Fibroblast of peridontal ligament (primary cell): ENCODE measurements at regions not wholly inside any gene's neighbourhood (a gene's known extent, or its start where the extent isn't known, plus 50 kb on each side); places are given as distances from the start of the nearest gene placed in this dataset.
"Not testable (repeated sequence)": the region's sequence is repeated elsewhere in the genome, so short reads cannot be mapped to it uniquely, and the experiment has no call there.

Experiments used
- DNase-seq: peaks from one replicate; pipeline ENCODE4 v3.0.0-alpha.2; 2010; ENCODE audit errors: extremely low read depth

DNA sequence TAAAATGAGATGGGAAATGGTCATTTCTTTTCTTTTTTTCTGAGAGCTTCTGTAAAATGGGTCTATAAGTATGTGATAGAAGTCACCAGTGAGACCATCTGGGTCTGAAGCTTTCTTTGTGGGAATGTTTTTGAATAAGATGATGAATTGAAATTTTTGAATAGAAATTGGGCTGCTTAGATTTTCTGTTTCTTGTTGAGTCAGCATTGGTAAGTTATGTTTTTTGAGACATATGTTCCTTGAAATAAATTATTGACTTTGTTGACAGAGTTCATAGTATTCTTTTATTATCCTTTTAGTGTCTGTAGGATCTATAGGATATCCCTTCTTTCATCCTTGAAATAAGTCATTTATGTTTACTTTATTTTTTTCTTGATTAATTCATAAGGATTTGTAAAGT, 208.1 kb downstream of the OPA1 start:
- no peak for DNase-seq

DNA sequence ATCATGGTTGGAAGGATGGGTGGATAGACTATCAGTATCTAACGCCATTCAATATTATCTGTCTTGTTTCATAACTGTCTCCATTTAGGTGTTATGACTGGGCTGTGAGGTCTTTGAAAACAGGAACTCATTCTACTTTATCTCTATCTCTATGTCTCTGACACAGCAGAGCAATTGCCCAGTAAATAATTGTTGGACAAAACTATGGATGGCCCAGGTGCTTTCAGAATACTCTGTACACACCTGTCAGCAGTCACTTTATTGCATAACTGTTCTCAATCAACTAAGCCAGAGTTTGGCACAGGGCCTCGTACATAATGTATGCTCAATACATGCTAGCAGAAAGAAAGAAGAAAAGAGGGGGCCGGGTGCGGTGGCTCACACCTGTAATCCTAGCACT, 210.3 kb downstream of the OPA1 start:
- no peak for DNase-seq

DNA sequence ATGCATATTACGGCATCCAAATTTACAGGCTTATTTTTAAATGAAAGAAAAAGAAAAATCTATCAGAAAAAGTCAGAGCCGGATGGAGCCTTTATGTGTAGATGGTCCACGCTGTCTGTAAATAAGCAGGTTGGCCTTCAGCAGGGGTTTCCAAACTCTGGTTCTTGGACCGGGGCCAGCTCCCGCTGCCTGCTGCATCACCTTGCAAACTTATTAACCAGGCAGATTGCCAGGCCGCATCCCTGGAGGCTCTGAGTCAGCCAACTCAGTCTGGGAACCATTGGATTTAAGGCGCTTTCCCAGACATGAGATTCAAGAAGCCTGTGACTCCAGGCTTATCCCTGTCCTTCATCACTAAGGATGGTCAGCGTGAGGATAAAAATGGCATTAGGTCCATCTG, 212.4 kb downstream of the OPA1 start:
- DNase-seq = no peak

DNA sequence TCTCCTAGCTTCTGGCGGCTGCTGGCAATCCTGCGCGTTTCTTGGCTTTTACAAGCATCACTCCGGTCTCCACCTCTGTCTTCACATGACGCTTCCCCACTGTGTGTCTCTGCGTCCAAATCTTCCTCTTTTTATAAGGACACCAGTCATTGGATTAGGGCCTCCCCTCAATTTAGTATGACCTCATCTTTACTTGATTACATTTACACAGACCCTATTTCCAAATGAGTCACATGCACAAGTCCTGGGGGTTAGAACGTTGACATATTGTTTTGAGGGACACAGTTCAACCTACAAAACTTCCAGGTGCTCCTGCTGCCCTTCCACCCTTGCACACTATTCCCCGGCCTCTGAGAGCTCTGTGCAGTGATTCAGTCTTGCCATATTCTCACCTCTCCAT, 215.3 kb downstream of the OPA1 start:
- no peak for DNase-seq

DNA sequence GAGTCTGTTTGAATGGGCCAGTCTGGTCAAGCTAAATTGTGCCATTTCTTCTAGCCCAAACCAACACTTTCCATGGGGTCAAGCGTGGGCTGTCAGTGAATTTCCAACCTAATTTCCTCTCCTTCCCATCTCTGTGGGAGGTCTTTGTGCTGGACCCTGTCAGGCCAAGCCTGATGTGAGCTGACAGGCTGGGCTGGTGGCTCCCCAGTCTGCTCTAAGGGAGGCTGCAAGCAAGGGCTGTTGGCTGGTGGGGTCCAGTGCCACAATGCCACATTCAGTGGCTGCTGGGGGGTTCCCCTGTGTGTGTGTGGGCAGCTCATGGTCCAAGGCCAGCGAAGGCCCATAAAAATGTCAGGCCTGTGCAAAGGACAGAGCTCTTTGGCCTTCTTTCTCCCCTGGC, 216.1 kb downstream of the OPA1 start:
- no peak for DNase-seq

DNA sequence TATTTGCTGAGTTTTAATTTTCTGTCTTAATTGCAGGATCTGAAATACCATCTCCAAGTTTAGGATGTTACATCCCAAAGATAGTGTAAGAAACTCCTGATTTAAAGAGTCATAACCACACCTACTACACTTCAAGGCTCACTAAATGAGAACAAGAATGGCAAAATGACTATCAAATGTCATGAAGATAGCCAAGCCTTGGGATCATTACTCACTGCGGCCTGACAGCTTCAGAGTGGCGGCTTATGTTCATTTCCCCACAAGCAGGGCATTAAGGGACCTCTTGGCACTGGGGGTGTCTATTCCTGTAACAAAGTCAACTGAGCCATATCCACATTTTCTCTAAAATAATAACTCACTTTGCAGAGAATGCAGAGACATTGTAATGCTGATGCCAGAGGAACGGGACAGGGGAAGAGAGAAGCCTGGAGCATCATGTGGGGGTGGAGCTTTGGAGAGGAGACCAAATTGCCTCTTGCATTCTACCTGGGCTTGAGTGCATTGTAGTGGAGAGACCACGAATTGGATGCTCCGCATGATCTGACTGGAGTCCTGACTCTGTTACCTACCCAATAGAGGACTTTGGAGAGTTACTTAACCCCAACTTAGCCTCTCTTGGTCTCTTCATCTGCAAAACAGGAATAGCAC, 219.2 kb downstream of the OPA1 start:
- no peak for DNase-seq

DNA sequence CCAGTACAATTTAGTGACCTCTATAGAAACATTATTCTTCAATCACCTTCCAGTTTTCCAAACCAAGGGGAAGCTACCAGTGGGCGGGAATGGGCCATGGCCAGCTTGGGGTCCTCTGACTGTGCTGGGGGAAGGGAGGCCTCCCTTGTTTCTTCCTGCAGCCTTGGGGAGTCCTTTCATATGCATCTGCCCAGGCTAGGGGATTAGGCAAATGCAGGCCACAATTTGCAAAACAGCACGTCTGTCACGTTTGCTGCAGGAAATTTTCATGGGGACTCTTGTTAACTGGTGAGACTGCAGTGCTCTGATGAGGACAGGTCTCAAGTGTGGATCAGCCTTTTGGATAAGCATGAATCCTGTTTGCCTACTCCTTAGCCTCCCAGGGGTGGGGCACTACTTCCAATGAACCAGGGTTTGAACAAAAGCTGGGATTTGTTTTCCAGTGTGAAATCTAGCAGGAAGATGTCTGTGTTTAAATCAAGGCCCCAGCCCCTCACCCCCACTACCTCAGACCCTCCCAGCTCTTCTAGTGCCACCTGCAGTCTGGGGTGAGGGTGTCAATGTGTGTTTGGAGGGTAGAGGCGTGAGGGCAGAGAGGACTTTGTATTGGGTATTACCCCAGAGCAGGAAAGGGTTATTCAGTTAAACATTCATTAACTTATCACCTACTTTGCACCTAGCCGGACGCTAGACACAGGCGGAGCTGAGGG, 219.9 kb downstream of the OPA1 start:
- no peak for DNase-seq

DNA sequence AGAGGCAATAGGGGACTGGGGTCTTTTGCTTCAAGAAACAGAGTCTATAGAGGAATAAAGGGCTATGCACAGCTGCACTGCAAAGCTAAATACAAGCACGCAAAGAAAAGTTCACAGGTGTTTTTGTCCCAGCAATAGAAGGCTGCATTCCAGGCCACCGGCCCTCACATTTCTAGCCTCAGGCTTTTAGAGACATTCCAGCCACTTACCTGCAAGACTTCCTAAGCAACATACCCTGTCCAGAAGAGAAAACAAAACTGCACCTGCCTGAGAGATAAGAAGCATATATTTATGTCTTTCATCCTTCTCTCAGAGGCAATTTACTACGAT, 220.5 kb downstream of the OPA1 start:
- no peak for DNase-seq

DNA sequence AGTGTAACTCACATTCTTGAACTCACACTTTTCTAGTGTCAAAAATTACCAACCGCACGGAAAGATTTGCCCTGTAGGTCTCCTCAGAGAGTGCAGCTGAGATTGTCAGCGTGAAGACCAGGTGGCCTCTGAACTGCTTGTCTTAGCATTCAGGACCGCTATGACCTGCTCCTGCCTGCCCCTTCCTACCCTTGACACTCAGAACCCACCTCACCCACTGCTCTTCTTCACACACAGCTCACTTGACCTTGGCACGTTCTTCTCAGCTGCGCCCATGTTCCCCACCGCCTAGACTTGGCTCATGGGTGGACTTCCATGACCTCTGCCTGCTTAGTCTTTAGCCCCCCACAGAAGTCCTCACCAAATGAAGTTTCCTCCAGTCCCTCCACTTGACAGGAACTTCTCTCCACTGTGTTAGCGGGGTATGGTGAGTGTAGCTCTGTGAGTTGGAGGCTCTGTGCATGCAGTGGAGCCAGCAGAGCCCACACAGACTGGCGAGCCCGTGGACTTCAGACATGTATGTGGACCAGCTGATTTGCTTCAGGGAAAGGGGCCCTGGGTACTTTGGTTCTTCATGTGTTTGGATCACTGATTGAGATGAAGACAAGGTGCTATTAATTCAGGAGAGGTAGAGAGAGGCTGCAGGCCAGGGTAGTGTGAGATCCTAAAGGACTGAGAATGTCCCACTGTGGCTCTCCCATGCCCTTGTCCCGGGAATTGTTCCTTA, 221.3 kb downstream of the OPA1 start:
- DNase-seq = no peak

DNA sequence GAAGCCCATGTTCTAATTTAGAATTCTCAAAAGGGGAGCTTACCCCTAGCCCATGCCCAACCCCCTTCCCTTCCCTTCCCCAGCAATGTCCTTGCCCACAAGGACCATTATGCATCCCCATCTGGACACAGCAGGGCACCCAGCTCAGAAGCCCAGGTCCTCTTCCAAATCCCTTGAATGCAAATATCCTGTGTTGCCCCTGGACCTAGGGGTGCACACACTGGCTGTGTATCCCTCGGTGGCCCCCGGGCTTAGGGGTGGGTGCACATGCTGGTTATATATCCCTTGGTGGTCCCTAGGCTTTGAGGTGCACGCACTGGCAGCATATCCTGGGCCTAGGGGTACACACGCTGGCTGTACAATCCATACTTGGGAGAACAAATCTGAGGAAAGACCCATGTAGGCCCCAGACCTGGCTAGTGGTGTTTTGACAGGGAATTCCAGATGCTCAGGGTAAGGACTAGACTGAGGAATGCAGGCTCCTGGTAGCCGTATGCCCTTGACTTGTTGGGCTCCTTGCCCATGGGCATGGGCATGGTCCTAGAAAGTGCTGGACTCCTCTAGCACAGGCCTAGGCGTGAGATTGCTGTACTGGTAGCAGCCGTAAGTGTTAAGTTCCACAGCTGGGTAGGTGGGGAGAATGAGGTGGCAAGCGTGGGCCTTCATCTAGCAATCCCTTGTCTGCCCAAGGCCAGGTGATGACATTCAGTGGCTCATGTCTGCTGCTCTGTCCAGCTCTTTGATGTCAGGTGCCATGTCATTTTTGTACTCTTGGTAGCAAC, 222.4 kb downstream of the OPA1 start:
- DNase-seq = no peak

DNA sequence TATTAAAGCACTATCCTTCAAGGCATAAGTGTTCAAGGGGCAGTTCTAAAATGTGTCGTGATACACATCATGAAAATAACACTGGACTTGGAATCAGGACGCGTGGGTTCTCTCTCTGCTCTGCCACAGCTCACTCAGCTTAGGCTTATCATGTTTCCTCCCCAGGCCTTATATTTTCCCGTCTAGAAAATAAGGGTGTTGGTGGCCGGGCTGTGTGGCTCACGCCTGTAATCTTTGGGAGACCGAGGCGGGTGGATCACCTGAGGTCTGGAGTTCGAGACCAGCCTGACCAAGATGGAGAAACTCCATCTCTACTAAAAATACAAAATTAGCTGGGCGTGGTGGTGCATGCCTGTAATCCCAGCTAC, 223.0 kb downstream of the OPA1 start:
- DNase-seq = no peak

DNA sequence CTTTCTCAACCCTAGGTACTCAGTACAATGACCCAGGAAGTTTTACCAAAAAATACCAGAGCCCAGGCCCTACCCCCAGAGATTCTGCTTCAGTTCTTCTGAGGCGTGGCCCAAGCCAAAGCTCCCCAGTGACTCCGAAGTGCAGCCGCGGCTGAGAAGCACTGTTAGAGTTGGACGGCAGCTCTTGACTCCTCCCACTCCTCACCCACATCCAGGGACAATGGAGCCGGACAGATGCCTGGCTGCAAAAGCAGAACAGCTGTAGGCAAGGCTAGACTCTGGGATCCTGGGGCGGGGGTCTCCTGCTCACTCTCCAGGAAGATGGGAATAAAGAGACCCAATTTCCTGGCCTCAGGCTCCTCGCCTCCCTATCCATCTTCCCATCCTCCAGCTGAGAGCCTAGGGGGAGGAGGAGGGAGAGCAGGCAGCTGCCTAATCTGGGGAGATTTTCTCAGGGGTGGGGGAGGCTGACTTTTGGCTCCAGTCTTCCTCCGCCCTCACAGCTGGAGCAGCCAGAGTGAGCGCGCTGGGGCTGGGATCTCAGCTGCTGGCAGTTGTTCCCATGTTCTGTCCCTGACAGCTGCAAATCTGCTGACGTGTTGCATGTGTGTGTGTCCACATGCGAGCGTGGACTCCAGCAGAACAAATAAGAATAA, 223.8 kb downstream of the OPA1 start:
- no peak for DNase-seq

DNA sequence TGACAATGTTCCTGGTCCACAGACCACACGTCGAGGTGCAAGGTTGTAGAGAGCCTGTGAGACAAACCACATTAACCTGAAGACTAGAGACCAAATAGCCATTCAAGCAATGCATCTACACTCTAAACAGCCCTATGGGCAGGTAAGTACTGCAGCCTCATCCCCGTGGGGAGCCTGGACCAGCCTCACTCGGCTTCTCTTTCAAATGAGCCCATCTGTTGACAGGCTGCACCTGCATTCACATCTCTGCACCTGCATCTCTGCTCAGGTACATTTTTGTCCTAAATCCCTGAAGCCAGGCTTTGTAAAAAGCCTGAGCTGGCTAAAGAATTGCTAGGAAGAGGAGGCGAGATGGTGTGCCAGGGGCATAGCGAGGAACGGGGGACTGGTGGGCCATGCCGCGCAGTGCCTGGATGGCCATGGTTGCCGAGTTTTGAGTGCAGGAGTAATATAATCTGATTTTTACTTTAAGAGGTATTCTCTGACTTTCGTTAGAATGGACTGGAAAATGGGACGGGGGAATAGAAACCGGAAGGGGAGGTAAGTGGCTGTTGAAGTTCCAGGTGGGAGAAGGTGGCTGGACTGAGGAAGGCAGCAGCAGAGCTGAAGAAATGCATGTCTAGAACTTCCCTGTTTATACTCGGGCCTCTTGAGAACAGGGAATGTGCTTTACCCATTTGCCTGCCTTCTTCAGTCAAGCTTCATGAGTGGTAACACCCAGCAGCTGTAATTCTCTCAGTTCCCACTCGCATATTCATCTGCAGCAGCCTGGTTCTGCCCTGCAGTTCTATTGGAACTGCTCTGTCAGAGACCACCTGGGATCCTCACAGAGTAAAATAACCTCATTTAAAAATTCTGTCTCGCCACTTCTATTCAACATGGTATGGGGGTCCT, 226.4 kb downstream of the OPA1 start:
- no peak for DNase-seq

DNA sequence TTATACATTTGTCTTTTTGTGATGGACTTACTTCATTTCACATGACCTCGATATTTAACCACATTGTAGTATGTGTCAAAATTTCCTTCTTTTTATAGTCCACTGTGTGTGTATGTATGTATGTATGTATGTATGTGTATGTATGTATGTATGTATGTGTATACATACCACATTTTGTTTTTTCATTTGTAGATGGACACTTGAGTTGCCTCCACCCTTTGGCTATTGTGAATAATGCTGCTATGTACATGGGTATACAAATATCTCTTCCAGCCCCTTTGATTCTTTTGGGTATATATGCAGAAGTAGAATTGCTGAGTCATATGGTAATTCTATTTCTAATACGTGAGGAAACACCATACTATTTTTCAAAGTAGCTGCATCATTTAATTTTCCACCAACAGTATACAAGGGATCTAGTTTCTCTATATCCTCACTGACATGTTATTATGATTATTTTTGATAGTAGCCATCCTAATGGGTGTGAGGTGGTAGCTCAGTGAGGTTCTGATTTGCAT, 228.2 kb downstream of the OPA1 start:
- DNase-seq = no peak

DNA sequence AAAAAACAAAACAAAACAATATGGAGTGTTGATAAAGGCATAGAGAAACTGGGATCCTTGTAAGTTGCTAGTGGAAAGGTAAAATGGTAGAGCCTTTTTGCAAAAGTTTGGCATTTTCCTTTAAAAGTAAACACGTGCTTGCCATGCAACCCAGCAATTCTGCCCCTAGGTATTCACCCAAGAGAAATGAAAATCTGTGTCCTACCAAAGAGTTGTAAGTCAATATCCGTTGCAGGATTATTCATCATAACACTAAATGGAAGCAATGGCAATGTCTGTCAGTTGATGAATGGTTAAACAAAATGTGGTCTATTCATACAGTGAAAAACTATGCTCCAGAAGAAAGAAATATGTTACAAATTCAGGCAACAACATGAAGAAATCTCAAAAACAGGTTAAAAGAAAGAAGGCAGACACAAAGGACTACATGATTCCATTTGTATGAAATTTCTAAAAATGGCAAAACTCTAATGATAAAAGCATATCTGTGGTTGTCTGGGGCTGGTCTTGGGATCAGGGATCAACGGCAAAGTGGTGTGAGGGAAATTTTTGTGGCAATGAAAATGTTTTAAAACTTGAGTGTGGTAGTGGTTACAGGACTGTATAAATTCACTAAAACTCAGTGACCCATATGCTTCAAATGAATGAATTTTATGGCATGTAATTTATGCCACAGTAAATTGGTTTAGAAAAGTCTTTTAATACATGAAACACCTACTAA, 229.6 kb downstream of the OPA1 start:
- no peak for DNase-seq

DNA sequence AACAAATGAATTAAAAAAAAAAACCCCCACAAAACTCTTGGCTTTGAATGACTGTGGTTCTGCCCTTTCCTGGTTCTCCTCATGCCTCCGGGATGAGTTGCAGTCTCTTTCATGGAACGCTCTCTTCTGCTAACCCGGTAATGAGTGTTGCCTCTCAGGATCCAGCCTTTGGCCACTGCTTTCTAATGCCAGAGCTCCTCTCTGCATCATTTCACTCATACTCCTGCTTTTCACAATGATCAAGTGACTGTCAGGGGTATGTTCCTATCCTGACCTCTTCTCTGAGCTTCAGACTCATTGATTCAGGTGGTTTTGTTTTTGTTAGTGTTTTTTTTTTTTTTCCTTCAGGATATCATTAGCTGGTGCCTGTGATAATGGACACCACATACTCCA, 230.2 kb downstream of the OPA1 start:
- DNase-seq = not testable (repeated sequence)

DNA sequence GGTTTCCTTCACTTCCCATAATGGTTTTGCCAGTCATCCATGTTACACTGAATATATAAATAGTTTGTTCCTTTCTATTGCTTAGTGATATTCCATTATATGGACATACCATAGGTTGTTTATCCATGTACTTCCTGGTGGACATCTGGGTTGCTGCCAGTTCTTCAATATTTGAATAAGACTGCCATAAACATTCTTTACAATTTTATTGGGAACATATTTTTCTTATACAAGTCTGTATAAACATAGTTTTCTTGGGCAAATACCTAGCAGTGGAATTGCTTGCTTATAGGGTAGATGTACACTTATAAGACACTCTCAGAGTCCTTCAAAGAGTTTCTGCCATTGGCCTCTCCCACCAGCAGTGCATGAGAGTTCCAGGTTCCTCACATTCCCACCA, 231.4 kb downstream of the OPA1 start:
- DNase-seq = no peak

DNA sequence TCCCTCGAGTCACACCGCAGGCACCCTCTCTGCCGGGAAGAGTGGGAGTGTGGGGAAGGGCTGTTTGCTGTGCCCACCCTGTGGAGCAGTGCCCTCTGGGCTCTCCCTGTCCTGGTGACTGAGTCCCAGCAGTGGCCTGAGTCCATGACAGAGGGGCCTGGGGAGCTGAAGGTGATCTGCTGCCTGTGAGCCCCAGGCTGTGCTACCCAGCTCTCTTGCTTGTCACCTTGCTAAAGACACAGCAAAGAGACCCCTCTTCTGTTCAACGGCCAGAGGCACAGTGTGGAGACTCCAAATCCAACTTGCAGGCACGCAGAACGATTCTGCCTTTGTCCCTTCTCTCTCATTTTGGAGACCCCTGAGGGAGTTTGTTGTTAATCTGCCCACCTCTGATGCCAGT, 232.6 kb downstream of the OPA1 start:
- DNase-seq = no peak

DNA sequence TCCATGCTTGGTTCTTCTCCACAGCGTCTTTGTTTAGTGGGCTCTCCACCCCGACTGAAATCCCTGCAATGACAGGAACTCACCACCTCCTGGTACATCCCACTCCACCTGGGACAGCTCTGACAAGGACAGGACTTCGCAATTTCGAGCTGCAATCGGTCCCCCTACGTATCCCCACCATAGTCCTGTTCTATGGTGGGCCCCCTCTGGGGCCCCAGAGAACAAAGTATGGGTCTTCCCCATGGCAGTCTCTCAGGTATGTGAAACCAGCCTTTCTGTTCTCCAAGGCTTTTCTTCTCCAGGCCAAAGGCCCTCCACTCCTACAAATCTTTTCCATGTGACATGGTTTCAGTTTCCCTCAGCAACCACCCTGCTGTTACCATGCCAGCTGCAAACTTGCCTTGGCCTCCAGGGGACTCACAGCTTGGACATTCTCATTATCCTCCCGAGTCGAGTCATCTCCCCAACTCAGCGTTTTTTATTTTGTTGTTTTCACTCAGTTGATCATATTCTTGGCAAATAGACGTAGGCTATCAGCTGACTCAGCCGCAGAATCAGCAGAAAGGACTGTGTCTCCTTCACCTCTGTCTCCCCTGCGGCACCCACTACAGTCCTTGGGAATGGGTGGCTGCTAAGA, 233.3 kb downstream of the OPA1 start:
- peak; percentile 40 for DNase-seq
